Adrenal gland (tissue), 5 donors: ENCODE measurements at regions not wholly inside any gene's neighbourhood (a gene's known extent, or its start where the extent isn't known, plus 50 kb on each side); places are given as distances from the start of the nearest gene placed in this dataset.

Source experiments
- CTCF ChIP-seq, 6 experiments: fragments of 450-650 bp in 4 of 6; fragments of 200-600 bp in 2 of 6; sonication (generic) in 1 of 6; IDR thresholded peaks; 1 replicate in 5 of 6; 2 replicates in 1 of 6; pipeline versions ENCODE4 v1.5.1 to v1.8.0; 2016 to 2021; ENCODE audit warnings: antibody characterized with exemption in 6 of 6, mild to moderate bottlenecking in 2 of 6, moderate library complexity in 1 of 6
- POLR2A ChIP-seq, 2 donors: fragments of 450-650 bp; IDR thresholded peaks; one replicate each; pipeline ENCODE4 v1.6.1; 2017; ENCODE audit warnings: antibody characterized with exemption in 2 of 2, mild to moderate bottlenecking in 2 of 2, moderate library complexity in 1 of 2
- donor health status: DM: no; HTN: no; CAD: no.

GRCh38 chr5:9820691-9821449 lies 190.7 kb upstream of the TAS2R1 start:
- TF ChIP-seq CTCF (IDR thresholded peaks at IDR 0.05) (no peak), POLR2A (IDR thresholded peaks at IDR 0.05) (no peak)
